Umbilical cord (tissue), 1 donor: ENCODE measurements at regions not wholly inside any gene's neighbourhood (a gene's known extent, or its start where the extent isn't known, plus 50 kb on each side); places are given as distances from the start of the nearest gene placed in this dataset.

Experiments used
- DNase-seq: peaks from one replicate; pipeline ENCODE4 v3.0.0-alpha.2; 2015; ENCODE audit warnings: low spot score

- DNase-seq = no peak
Measured at GRCh38 chr14:98512501-98513251, 759.3 kb downstream of the BCL11B start.

- no peak for DNase-seq
Measured at GRCh38 chr14:98513558-98513957, 758.4 kb downstream of the BCL11B start.

- DNase-seq = no peak
Measured at GRCh38 chr14:98514016-98514415, 758.0 kb downstream of the BCL11B start.

GRCh38 chr14:98536256-98536655 is 735.7 kb downstream of the BCL11B start:
- DNase-seq = no peak

GRCh38 chr14:98542316-98542715 is 729.7 kb downstream of the BCL11B start:
- DNase-seq = no peak

- DNase-seq = no peak
Measured at GRCh38 chr14:98543074-98543473, 728.9 kb downstream of the BCL11B start.

GRCh38 chr14:98544174-98544573 is 727.8 kb downstream of the BCL11B start:
- no peak for DNase-seq

GRCh38 chr14:98545181-98545580 is 726.8 kb downstream of the BCL11B start:
- DNase-seq = no peak

- DNase-seq = no peak
Measured at GRCh38 chr14:98548071-98548686, 723.8 kb downstream of the BCL11B start.

- DNase-seq = no peak
Measured at GRCh38 chr14:98551028-98551427, 721.0 kb downstream of the BCL11B start.

- no peak for DNase-seq
Measured at GRCh38 chr14:98555440-98555839, 716.6 kb downstream of the BCL11B start.

GRCh38 chr14:98564006-98564405 is 708.0 kb downstream of the BCL11B start:
- no peak for DNase-seq

GRCh38 chr14:98564541-98564940 is 707.5 kb downstream of the BCL11B start:
- DNase-seq = no peak

GRCh38 chr14:98571104-98571503 is 700.9 kb downstream of the BCL11B start:
- DNase-seq = no peak

- DNase-seq = no peak
Measured at GRCh38 chr14:98573082-98573481, 698.9 kb downstream of the BCL11B start.

- no peak for DNase-seq
Measured at GRCh38 chr14:98576463-98576862, 695.5 kb downstream of the BCL11B start.

GRCh38 chr14:98578204-98578603 is 693.8 kb downstream of the BCL11B start:
- DNase-seq = no peak

- DNase-seq = no peak
Measured at GRCh38 chr14:98579140-98579539, 692.9 kb downstream of the BCL11B start.

GRCh38 chr14:98580131-98580678 is 691.8 kb downstream of the BCL11B start:
- peak; percentile 39 for DNase-seq

GRCh38 chr14:98582276-98582675 is 689.7 kb downstream of the BCL11B start:
- DNase-seq = no peak

- no peak for DNase-seq
Measured at GRCh38 chr14:98591161-98591560, 680.8 kb downstream of the BCL11B start.

GRCh38 chr14:98592611-98593170 is 679.3 kb downstream of the BCL11B start:
- DNase-seq = no peak

GRCh38 chr14:98593361-98593761 is 678.6 kb downstream of the BCL11B start:
- no peak for DNase-seq
